NCI-H2029 (cell line): ENCODE measurements at regions not wholly inside any gene's neighbourhood (a gene's known extent, or its start where the extent isn't known, plus 50 kb on each side); places are given as distances from the start of the nearest gene placed in this dataset.
A peak's percentile ranks its signal among the peaks of the same experiment; 100 is the strongest.
"Not testable (repeated sequence)": the region's sequence is repeated elsewhere in the genome, so short reads cannot be mapped to it uniquely, and the experiment has no call there.

Experiments
- DNase-seq: peaks from one replicate; lab custom pipeline; 2025; lab: John Stamatoyannopoulos, UW

DNA sequence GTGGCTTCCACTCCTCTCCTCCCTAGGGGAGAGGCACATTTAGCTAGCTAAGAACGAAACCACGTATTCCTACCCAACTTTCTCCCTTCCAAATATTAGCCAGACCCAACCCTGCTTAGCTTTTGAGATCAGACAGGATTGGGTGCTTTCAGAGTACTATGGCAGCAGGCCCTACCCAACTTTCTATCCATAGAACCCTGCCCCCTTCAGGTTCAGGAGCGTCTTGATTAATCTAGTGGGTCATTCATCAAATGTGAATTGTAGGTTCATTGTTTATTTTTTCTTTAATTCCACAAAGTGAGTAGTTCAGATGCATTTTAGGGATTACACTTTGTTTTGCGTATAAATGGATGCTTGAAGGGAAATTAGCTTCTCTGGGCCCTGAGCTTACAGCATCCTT, 188.3 kb downstream of the MIB1 start:
- no peak for DNase-seq

DNA sequence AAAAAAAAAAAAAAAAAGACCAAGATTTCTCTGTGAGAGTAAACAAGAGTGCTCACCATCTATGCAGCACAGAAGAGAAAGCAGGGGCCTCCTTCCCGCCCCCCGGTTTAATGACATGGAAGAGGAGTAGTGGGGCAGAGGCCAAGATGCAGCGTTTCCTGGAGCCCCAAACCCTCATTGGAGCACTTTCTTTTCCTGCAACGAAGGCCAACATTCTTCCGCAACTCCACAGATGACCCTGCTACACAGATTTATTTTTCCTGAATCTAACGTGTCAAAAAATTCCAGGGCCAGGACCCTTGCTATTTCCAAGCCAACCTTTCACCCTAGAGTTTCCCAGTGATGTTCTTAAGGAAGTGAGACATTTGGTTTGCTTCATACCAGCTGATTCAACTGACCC, 189.6 kb downstream of the MIB1 start:
- no peak for DNase-seq

DNA sequence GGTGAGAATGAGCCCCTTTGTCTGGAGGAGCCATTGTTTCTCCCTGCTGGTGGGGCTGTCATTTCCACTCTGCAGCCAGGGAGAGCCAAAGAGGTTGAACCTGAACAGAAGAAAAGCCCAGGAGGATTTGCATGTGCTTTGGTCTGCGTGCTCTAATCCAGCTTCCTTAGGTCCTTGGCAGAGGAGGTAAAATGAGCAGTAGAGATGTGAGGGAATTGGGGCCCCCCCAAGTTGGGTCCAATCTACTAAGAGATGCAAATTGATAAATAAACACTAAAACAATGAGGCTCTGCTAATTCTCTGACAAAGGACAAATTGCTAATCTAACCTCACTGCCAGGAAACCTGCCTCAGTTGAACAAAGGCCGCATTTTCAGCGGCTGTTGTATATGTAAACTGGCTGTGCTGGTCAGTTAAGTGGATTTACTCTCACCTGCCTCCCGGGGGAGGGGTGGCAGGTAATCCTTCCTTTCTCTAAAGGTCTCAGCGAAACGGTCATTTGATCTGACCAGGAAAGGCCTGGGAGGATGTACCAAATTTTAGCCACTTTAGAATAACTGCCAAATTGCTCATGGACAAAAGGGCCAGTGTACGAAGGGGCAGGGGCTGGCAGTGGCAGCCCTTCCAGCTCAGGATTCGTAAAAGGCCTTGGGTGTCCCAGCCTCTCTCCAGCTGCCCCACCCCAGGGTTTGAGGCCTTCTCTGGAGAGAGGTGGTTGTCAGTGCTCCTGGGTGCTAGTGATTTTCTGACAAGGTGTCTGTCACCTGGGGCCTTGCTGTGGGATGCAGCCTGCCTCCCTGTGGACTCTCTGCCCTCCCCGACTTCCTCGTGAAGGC, 193.6 kb downstream of the MIB1 start:
- no peak for DNase-seq

GRCh38 chr18:21934766-21935015, 194.1 kb downstream of the MIB1 start:
- DNase-seq: no peak

DNA sequence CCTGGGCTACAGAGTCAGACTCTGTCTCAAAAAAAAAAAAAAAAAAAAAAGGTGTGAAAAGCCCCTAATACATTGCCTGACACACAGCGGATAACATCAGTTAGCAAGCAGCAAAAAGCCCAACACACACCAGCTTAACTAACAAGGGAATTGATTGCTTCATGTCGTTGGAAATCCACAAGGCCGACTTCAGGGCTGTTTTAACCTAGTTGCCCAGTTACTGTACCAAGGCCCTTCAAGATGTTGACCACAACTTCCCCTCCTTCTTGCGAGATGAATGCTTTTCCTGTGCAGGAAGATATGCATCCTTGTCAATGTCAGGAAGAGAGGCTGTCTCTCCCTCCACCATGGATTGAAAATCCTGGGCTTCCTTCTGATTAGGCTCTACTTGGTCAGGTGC, 202.9 kb downstream of the MIB1 start:
- no peak for DNase-seq

DNA sequence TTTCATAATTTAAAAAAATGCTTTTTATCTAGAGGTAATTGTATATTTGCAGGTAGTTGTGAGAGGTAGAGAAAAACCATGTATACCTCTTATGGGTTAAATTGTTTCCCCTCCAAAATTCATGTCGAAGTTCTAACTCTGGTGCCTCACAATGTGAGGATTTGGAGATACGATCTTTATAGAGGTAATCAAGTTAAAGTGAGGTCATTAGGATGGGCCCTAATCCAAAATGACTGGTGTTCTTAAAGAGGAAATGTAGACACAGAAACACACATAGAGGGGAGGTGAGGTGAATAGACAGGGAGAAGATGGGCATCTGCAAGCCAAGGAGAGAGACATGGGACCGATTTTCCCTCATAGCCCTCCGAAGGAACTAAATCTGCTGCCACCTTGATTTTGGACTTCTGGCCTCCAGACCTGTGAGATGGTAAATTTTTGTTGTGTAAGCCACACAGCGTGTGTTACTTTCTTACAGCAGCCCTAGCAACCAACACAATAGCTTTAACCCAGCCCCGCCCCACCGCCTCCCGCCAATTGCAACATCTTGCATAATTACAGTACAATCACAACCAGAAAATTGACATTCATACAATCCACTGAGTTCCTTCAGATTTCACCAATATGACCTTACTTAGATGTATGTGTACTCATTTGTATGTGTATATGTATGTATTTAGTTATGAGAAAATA, 208.9 kb downstream of the MIB1 start:
- no peak for DNase-seq

DNA sequence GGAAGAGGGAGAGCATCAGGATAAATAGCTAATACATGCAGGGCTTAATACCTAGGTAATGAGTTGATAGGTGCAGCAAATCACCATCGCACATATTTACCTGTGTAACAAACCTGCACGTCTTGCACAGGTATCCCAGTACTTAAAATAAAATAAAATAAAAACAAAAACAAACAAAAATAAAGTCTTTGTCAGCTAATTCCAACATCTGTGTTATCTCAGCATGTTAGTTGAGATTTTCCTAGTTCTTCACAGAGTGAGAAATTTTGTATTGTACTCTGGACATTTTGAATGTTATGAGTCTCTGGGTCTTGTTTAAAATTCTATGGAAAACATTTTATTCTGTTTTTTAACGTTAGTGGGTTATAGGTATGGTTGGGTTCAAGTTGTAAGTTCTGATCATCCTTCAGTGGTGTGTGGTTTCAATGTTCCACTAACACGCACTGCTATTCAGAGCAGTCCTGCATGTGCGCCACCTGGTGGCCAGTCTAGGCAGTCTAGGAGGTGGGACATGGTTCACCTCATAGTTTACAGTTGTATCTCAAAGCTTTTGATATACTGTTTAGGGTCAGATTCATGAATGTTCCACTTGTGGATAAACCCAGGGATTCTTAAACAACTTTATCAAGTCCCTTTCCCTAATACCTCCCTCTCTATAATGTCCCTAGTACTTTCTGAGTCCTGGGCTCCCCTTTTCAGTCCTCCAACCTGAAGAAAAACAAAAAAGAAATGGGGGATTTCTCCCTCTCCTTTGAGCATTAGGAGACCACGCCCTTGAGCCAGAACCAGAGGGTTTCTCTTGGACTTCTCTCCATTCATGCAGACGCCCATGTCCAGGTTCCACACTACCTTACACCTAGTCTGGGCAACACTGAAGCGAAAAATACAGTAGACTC, 213.4 kb upstream of the GATA6 start:
- peak; percentile 43 for DNase-seq

GRCh38 chr18:21958263-21958662, 211.1 kb upstream of the GATA6 start:
- DNase-seq: no peak

- no peak for DNase-seq
Observed at GRCh38 chr18:21958707-21959450, 210.5 kb upstream of the GATA6 start.

GRCh38 chr18:21960189-21960588, 209.2 kb upstream of the GATA6 start:
- DNase-seq: no peak

- DNase-seq: no peak
Observed at GRCh38 chr18:21963336-21963735, 206.1 kb upstream of the GATA6 start.

GRCh38 chr18:21968338-21968737, 201.1 kb upstream of the GATA6 start:
- no peak for DNase-seq

DNA sequence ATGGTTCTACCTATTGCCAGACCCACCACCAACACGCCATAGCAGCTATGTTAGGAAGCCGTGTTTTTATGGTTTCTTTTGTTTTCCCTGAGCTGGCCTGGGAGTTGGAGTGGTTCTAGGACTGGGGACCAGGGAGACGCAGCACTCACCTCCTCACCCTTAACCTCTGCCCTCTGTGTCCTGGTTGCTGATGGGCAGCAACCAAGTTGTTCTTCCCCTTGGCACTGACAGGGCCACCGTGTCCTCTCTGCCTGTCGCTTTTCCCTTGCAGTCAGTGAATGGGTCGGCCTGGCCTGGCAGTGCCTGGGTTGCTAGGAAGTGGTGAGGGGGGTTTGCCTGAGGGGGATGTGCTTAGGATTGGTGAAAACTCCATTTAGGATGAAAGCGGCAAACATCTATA, 197.1 kb upstream of the GATA6 start:
- no peak for DNase-seq

DNA sequence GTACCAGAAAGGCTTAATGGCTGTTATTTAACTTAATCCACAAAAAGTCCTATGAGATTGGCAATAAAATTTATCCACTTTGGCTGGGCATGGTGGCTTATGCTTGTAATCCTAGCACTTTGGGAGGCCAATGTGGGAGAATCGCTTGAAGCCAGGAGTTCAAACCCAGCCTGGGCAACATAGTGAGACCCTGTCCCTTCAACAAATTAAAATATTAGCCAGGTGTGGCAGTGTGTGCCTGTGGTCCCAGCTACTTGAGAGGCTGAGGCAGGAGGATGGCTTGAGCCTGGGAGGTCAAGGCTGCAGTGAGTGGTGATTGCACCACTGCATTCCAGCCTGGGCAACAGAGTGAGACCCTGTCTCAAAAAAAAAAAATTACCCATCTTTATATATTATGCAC, 193.4 kb upstream of the GATA6 start:
- not testable (repeated sequence) for DNase-seq

DNA sequence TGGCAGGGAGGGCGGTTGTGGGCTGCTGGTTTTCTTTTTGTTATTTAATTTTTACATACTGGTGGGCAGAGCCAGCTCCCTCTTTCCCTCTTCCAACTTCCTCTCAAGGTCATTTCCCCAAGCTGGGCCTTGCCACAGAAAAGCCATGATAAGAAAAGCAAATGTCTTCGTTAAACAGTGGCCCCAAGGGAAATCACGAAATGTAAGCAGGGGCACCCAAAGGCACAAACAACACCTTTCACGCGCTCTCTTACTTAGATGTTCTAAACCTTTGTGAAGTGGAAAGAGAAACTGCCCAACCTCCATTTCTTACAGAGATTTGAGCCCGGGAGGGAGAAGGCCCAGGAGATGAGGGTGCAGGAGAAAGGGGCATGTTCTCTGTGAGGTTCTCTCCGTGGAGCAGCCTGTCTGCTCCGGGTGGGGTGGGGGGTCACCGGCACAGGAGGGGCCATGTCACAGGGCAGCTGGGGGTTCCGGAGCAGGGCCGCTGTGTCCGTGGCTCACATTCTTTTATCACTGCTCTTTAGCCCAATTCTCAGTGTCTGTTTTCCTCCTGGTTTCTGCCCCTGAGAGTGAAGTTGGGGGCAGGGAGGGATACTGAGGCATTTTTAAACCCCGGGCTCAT, 190.7 kb upstream of the GATA6 start:
- no peak for DNase-seq

GRCh38 chr18:21979171-21979560, 190.2 kb upstream of the GATA6 start:
- no peak for DNase-seq

- no peak for DNase-seq
Observed at GRCh38 chr18:21979759-21980158, 189.6 kb upstream of the GATA6 start.

GRCh38 chr18:21980744-21981143, 188.6 kb upstream of the GATA6 start:
- no peak for DNase-seq

DNA sequence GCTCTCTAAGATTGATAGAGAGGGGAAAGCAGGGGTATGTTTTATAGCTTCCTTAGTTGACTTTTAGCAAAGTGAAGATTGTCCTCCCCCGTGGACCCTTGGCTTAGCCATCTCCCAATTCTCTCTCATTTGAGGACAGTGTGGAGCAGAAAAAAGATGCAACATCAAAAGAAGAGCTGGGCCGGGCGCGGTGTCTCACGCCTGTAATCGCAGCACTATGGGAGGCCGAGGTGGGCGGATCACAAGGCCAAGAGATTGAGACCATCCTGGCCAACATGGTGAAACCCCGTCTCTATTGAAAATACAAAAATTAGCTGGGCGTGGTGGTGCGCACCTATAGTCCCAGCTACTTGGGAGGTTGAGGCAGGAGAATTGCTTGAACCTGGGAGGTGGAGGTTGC, 187.9 kb upstream of the GATA6 start:
- not testable (repeated sequence) for DNase-seq

- DNase-seq: no peak
Observed at GRCh38 chr18:21991081-21991534, 178.3 kb upstream of the GATA6 start.

DNA sequence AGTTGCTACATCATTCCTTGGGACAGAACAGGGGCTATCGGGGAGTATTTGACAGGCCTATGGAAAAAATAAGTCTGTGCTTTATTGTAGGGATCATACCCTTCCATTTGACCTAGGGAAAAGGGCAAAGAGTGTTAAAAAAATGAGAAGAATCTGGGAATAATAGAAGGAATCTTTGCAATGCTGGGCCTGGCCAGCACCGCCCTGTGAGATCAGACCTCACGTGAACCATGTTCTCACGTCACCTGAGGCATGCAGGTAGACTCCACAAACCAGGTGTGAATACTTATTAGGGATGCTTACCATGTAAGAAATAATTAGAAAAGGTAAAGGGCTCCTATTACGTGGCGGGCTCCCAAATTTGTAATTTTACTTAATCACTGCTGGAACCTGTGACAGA, 177.5 kb upstream of the GATA6 start:
- no peak for DNase-seq
